ENCODE measurements at regions not wholly inside any gene's neighbourhood (a gene's known extent, or its start where the extent isn't known, plus 50 kb on each side); places are given as distances from the start of the nearest gene placed in this dataset.

DNA sequence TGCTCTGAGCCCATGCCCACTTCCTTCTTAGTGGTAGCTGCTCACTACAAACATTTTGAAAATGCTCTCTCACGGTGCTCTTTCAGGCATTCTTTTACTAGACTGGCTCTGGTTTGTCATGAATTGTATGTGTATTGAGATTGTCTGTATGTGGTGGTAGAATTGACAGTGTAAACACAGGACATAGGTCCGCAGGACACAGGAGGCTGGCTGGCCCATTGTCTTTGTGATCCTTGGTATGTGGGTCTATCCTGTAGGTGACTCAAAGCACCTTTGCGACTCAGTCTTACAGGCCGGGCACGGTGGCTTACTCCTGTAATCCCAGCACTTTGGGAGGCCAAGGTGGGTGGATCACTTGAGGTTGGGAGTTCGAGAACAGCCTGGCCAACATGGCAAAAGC, 250.9 kb downstream of the C12orf75 start:
- no peak for TF ChIP-seq TCF12 (IDR thresholded peaks at IDR 0.05; ENCODE audit: low read depth, low read length)
- TF ChIP-seq DPF2 (IDR thresholded peaks at IDR 0.05) = no peak
- TF ChIP-seq, protein P1, sequence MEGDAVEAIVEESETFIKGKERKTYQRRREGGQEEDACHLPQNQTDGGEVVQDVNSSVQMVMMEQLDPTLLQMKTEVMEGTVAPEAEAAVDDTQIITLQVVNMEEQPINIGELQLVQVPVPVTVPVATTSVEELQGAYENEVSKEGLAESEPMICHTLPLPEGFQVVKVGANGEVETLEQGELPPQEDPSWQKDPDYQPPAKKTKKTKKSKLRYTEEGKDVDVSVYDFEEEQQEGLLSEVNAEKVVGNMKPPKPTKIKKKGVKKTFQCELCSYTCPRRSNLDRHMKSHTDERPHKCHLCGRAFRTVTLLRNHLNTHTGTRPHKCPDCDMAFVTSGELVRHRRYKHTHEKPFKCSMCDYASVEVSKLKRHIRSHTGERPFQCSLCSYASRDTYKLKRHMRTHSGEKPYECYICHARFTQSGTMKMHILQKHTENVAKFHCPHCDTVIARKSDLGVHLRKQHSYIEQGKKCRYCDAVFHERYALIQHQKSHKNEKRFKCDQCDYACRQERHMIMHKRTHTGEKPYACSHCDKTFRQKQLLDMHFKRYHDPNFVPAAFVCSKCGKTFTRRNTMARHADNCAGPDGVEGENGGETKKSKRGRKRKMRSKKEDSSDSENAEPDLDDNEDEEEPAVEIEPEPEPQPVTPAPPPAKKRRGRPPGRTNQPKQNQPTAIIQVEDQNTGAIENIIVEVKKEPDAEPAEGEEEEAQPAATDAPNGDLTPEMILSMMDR (IDR thresholded peaks at IDR 0.05 in 2 of 3, conservative IDR thresholded peaks at IDR 0.05 in 1 of 3; ENCODE audit: control insufficient read depth in 2 of 3, extremely low read depth in 1 of 3, insufficient read depth in 1 of 3, low read depth in 3 of 3, low read length in 3 of 3) = no peak
